ENCODE measurements at regions not wholly inside any gene's neighbourhood (a gene's known extent, or its start where the extent isn't known, plus 50 kb on each side); places are given as distances from the start of the nearest gene placed in this dataset.

GRCh38 chr20:56718816-56719215, 89.7 kb downstream of the TFAP2C start:
- in situ Hi-C loops (cut with MboI): no loop called here
- Histone ChIP-seq H3K27me3 (replicated peaks in 1 of 2; ENCODE audit: control insufficient read depth in 2 of 2, insufficient read depth in 2 of 2, low read length in 1 of 2) (no peaks in the 10 kb centered on the region; a peak in 1 of 4 replicates), H3K4me2 (ENCODE audit: control insufficient read depth, insufficient read depth) (no peak overlapping the region), H3K4me1 (ENCODE audit: control insufficient read depth, insufficient read depth, low read length) (peaks cover 6% of the 10 kb centered on the region), H3K27ac (ENCODE audit: control insufficient read depth, insufficient read depth) (no peak overlapping the region), H3K79me2 (ENCODE audit: control insufficient read depth, insufficient read depth, low read length) (no peaks in the 10 kb centered on the region), H3K36me3 (ENCODE audit: control insufficient read depth in 2 of 2, insufficient read depth in 2 of 2, low read length in 1 of 2) (no peaks in the 10 kb centered on the region), H3K9ac (ENCODE audit: control insufficient read depth, insufficient read depth, low read length) (no peak overlapping the region), H4K20me1 (ENCODE audit: control insufficient read depth, insufficient read depth) (no peaks in the 10 kb centered on the region), H3K4me3 (no peak overlapping the region), H3K9me3 (replicated peaks; ENCODE audit: control insufficient read depth, insufficient read depth, low read length) (no peaks in the 10 kb centered on the region; the same call in 2 of the 3 replicates), H2AFZ (ENCODE audit: control insufficient read depth, low read depth, low read length) (no peak overlapping the region)
- no peak for TF ChIP-seq IKZF2 (IDR thresholded peaks at IDR 0.05)
- TF ChIP-seq LARP7 (IDR thresholded peaks at IDR 0.05): no peak
- TF ChIP-seq FOXM1 (IDR thresholded peaks at IDR 0.05; ENCODE audit: low read depth, low read length): no peak
- no peak for TF ChIP-seq GATAD2B (conservative IDR thresholded peaks at IDR 0.05; ENCODE audit: low read depth)
- no peak for TF ChIP-seq MEF2B (IDR thresholded peaks at IDR 0.05; ENCODE audit: partially characterized antibody, poor library complexity, severe bottlenecking)
- TF ChIP-seq USF1 (IDR thresholded peaks at IDR 0.05; ENCODE audit: borderline replicate concordance, extremely low read length, insufficient read depth, low read depth, low read length): no peak
- no peak for TF ChIP-seq CBX3 (IDR thresholded peaks at IDR 0.05; ENCODE audit: borderline replicate concordance, low read depth)
- TF ChIP-seq ZBTB11 (CRISPR knock-in tag; IDR thresholded peaks at IDR 0.05): no peak
- no peak for TF ChIP-seq YY1 (IDR thresholded peaks at IDR 0.05; ENCODE audit: low read depth, low read length)
- no peak for FAIRE-seq
- ChIA-PET CTCF (no interaction called here), RAD21 (ENCODE audit: unreplicated experiment) (no interaction called here), SMC1A (ENCODE audit: uncharacterized antibody, unreplicated experiment) (no interaction called here), POLR2A (no interaction called here)
- DNase-seq (ENCODE audit: low read depth, low spot score): no peak
- no peak for ATAC-seq
- intact Hi-C loops (cut with micrococcal nuclease; ENCODE audit: unreplicated experiment): no loop called here
- BruUV-seq (replicated peaks): no TSS peak
- 41% methylated on average over 2 of the region's 2 CpGs for WGBS (ENCODE audit: insufficient coverage, insufficient replicate concordance, low lambda C conversion rate, missing lambda C conversion rate)
